IPS-NIHi7 (cell line): ENCODE measurements at regions not wholly inside any gene's neighbourhood (a gene's known extent, or its start where the extent isn't known, plus 50 kb on each side); places are given as distances from the start of the nearest gene placed in this dataset.

ENCODE experiments used
- DNase-seq: peaks from one replicate; pipeline ENCODE4 v3.0.0; 2012; ENCODE audit warnings: mixed read lengths; ENCODE audit errors: extremely low spot score

- DNase-seq: no peak
These were observed 147.8 kb upstream of the PAQR3 start for GRCh38 chr4:79087071-79087470.

DNA sequence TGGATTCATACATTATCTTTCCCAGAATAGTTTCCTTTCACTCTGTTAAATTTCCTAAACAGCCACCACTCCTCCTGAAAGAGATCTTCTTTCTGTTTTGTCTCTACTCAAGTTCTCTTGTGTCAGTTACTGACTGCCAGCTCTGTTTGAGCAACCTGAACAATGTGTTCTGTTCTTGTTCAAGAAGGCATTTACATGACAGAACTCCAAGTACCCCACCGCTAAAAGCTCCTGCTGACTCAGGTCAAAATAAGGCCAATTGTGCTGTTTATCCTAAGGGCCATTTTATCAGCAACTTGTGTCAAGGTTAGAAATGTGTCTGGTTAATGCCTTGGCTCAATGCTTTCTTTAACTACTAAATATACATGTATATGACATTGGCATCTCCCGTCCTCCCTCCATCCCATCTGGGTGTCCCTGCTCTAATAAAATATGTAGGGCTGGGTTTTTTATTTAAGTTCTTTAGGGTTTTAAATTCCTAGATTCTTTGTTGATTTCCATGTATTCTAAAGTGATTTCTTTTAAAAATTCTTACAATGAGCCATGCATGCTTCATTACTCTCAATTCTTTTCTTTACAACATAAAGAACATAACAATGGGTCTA, 144.3 kb upstream of the PAQR3 start:
- no peak for DNase-seq

- DNase-seq: no peak
These were observed 143.8 kb upstream of the PAQR3 start for GRCh38 chr4:79082997-79083396.

DNA sequence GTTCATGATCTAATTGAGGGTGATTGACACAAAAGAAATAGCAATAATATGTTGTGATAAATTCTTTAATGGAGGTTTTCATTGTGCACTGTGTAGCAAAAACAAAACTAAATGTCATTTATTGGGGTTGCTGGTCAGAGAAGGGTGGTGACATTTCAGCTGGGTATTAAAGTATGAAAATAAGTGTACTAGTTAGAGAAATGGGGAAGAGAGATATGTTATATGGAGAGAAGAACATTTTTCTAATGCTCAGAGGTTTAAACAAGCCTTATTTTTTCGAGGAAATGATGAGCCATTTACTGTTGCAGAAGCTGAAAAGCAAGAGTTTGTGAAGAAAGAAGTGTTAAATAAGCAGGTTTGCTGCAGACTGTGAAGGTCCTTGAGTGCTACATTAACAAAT, 142.7 kb upstream of the PAQR3 start:
- DNase-seq: no peak

- DNase-seq: no peak
These were observed 139.1 kb upstream of the PAQR3 start for GRCh38 chr4:79078339-79078738.

DNA sequence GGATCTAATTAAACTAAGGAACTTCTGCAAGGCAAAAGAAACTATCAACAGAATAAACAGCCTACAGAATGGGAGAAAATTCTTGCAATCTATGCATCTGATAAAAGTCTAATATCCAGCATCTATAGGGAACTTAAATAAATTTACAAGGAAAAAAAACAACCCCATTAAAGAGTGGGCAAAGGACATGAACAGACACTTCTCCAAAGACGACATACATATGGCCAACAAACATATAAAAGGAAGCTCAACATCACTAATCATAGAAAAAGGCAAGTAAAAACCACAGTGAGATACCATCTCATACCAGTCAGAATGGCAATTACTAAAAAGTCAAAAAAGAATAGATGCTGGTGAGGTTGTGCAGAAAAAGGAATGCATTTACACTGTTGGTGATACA, 134.8 kb upstream of the PAQR3 start:
- DNase-seq: no peak

GRCh38 chr4:79073471-79073870, 134.2 kb upstream of the PAQR3 start:
- no peak for DNase-seq

- DNase-seq: no peak
These were observed 126.0 kb upstream of the PAQR3 start for GRCh38 chr4:79065262-79065661.

GRCh38 chr4:79064806-79065205, 125.6 kb upstream of the PAQR3 start:
- DNase-seq: no peak

DNA sequence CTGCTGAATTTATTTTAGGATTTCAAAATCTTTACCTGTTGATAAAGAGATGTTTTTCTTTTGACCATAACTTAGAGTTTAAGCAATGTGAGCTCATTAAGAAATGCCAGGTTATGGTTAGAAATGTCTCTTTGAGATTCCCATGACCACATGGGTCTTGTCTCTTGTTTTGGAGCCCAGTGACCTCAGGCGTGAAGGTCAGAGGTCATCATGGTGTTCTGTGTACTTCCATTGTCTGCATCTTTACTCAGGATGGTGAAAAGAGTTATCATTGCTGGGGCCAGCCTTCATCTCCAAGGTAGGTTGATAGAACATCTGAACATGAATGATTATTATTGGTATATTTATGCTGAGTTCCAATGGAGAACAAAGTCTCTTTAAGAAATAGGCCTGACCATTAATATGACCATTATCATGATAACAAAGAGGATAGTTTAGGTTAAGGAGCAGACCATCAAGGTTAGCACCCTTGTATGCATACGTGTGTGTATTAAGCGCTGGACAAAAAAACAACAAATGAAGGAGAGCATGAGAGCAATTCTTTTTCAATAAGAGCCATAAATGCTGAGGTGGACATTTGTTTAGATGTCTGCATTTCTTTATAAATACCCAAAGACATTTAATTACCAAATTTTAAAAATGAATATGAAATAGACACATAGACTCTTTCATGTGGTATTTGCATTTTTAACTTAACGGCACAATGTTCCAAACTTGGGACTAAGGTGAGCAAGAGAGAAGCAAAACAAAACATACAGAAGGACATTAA, 120.6 kb upstream of the PAQR3 start:
- DNase-seq: no peak

DNA sequence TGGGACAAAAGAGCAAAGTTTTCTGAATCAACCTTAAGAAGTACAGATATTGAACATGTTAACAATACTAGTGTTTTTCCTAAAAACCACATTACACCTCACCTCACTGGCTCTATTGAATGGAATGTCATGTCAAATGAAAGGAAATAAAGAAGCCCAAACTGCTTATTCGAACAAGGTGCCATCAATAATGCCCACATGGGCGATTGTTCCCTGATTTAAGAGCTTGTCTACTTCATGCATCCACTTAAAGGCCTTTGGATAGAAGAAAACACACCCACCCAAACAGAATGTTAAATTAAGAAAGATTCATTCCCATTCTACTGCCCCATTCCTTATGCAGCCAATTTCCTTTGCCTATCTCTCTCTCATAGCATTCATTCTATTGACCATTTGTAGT, 118.5 kb upstream of the PAQR3 start:
- DNase-seq: no peak

DNA sequence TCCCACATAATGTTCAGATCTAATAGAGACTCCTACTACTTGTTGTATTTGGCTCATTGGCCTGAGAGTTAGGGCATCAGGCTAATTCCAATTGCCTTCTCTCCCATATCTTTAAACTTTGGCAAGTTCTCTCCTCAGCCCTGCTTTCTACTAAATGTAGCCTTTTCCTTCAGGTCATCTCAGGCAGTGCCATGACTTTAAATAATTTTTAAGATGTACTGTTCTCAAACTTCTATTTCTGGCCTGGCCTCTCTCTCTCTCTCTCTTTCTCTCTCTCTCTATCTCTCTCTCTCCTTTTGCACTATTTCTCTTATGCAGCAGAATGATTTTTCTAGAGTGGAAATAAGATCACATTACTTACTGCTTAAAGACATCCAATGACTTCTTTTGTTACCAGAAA, 114.5 kb upstream of the PAQR3 start:
- no peak for DNase-seq

DNA sequence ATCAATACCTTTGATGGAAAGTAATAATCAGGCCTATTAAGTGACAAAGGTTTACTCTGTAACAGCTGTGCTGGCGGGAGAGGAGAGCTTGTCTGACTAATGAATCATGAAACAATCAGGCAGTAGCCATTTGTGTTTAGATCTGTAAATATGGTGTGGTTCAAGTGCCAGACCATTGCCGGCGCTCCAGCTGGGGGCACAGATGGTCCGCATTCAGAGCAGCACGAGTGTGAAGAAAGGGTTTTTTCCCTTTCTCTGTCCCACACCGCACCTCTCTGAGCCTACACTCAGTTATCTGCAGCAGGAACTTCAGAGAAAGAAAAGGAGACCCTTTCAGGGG, 111.3 kb upstream of the PAQR3 start:
- no peak for DNase-seq

DNA sequence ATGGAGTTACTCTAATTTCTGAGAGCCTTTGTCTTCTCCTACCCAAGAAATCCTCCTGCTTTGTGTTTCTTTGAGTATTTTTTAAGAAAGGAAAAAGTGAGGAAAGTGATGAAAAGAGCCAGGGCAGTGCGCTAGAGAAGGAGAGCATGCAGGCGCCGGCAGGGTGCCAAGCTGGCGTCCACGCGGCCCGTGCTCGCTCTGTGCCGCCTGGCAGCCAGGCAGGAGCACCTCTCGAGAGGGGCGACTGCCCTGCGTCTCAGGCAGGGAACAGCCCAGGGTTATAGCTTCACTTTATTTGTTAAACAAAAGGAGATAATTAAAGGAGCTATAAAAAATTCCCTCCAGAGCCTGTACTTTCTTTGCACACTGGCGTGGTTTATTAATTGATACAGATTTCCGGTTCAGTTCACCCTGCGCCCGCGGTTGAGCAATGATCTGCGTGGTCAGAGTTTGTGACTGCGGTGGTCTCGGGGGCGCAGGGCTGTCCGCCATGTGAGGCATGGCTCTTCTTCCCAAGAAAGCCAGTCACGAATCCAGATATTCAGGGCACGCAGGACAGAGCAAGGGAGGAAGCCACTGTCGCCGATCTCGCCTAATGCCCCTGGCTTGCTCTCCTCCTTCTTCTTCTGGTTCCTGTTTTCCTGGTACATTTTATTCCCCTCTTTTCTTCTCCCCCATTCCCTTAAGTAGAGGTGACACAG, 110.8 kb upstream of the PAQR3 start:
- no peak for DNase-seq

GRCh38 chr4:79048878-79049277, 109.6 kb upstream of the PAQR3 start:
- DNase-seq: no peak

- no peak for DNase-seq
These were observed 108.1 kb upstream of the PAQR3 start for GRCh38 chr4:79047316-79047715.

GRCh38 chr4:79046016-79046592, 106.9 kb upstream of the PAQR3 start:
- DNase-seq: no peak

DNA sequence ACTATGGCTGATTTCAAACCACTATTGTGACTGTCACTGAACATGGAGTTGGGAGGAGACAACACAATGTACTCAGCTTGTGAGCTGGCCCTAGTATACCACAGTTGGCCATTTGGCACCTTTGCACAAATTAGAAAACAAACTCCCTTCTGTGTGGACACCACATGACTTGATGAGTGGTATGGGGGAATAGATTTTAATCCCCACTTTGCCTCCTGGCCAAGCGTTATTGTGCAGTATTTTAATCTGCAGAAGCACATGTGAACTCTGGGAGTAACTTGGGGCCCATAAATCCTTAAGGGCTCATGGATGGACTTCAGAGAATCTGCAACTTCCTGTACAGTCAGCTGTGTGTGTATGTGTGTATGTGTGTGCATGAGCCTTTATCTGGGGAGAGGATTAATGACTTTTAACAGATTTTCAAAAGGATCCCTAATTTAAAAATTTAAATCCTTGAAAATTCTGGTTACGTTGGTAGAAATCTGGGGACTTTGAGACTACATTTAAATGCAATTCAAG, 105.0 kb upstream of the PAQR3 start:
- no peak for DNase-seq

DNA sequence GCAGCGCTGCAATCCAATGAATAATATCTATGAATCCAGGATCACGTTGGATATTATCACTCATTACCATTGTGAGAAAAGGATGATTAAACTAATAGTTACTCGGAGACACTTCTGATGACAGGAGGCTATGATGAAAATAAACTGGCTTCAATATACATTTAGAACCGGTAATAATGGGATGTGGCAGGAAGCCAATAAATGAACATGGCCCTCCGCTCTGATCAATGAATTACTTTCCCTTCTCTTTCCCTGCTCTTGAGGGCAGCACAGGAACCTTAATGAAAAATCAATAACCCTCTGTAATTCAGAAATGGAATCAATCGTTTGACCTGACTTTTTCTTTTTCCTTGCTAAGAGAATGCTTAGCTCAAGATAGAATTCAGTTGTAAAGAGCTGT, 103.9 kb upstream of the PAQR3 start:
- DNase-seq: no peak

DNA sequence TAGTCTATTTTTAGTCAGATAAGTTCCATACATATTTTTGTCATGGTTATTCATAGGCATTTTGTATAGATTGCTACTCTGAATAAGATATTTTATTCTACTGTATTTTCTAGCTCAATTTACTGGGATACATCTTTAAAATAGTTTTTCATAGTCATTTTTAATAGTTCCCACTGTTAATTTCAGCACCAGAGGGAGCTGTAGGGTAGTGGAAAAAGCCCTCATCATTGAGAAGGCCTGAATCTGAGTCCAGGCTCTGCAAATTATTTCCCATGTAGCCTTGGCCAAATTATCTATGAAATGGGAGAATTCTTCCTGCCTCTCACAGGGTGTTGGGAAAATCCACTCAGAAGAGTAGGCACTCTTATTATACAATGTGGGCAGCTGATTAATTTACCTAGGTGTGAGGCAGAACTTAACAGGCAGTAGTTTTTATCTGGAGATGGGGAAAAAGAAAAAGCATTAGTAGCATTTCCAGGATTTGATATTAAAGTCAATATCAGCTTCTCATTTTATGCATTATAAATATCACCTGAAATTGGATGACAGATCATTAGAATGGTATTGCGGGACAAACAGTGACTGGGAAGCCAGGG, 102.9 kb upstream of the PAQR3 start:
- DNase-seq: peak; percentile 41

DNA sequence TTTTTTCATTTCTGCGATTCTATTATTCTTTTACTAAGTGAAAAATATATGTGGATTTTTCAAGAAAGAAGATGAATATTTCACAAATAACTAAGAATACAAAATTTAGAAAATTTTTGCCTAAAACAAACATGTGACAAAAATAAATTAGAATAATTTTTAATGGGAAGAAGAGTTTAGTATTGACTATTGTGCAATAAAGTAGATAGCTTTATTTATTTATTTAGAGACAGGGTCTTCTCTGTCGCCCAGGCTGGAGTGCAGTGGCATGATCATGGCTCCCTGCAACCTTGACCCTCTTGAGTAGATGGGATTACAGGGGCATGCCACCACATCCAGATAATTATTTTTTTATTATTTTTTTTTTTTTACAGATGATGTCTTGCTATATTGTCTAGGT, 95.3 kb upstream of the PAQR3 start:
- DNase-seq: no peak

GRCh38 chr4:79030973-79031372, 91.7 kb upstream of the PAQR3 start:
- DNase-seq: no peak
